ENCODE measurements at regions not wholly inside any gene's neighbourhood (a gene's known extent, or its start where the extent isn't known, plus 50 kb on each side); places are given as distances from the start of the nearest gene placed in this dataset.

DNA sequence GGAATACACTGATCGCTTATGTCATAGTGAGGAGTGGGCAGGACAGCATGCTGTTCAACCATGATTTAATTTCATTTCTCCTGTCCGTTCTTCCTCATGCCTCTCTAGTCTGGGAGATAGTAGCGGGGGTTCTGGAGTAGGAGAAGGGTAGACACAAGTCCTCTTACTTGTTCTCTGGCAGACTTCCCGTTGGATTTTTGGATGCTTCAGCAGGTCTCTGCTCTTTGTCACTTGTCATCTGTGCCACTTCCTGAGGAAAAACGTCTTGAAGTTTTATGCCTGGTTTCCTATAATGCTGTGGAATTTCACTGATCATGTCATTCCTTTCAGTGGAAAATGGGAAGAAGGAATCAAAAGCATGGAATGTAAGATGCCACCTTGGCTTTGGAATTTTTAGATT lies 154.7 kb downstream of the GATB start:
- no peak for DNase-seq (ENCODE audit: low spot score)

DNA sequence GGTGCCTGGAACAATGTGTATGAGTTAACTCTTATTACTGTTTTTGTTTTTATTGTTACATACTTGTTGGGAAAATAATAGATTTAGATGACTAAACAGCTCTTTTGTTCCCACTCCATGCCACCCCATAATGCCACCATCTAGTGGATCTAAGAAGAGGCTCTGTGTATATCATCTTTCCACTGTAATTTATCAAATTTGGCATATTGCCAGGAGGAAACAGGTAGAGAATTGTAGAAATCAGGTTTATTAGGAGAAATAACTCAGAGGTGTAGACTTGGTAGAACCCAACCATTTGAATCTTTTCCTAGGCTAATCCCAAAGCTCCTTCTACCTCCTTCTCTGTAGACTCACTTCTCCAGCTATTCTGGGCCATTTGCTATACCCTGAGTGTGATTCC lies 150.6 kb downstream of the GATB start:
- DNase-seq (ENCODE audit: low spot score) = no peak

DNA sequence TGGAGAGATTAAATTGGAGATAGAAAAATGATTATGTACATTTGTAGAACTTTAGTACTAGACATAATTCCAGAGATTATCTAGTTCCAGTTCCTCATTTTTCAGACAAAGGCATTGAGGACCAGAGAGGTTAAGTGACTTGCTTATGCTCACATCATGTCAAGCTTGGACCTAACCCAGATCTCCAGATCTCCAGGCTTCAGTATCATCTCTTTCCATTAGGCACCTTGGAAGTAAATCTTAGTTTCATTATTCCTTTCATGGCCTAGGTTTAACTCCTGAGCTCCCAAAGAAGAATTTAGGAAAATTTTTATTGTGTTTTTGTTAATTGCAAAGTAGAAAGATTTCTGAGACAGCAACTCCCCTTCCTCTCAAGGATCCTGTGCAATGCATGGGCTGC lies 148.8 kb downstream of the GATB start:
- no peak for DNase-seq (ENCODE audit: low spot score)

DNA sequence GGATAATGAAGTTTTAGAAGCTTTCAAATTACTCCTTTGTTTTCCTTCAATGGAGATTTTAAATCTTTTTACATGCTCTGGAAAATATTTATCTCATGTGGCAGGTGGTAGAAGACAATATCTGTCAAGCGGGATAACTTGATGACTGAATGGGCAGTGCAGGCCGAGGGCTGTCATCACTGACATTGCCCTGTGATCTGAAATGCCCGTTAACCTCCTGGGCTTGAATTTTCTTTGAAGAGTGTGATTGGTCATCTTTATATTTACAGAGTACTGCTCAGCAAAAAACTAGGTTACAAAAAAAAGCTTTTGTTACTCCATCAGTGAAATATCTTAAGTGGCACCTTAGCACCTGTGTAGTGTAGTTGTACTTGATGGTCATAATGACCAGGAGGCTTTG lies 147.5 kb downstream of the GATB start:
- no peak for DNase-seq (ENCODE audit: low spot score)

DNA sequence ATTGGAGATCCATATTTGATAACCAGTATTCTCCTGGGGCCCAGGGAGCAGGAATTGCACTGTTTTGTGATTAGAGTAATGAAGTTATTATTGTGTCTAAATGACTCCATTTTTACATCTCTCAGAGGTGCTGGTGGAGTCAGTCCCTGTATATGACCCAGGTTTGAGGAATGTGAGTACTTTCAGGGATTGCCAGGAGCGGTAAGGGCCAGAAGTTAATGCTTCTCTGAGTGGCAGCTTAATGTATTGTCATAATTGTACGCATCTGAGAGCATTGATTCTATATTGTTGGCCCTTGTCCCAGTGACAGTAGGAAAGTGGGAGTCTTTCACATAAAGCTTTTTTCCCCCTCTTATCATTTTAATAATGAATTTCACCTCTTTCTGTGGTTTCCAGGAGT lies 146.2 kb downstream of the GATB start:
- DNase-seq (ENCODE audit: low spot score) = no peak

DNA sequence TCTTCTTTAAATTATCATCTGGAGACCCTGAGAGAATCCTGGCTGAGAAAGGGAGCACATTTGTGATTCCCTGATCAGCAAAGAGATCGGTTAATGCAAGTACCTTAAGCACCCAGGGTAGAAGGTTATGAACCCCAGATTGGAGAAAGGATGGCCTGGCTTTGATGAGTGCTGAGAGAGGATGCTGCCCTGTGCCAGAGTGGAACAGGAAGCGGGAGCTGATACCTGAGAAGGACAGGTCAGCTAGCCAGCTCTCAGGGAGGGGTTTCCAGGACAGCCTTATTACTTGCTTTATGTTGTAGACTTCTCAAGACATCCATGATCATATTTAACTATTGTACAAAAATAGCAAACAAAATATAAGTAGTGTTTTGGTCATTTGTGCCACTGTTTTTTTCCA lies 141.9 kb downstream of the GATB start:
- no peak for DNase-seq (ENCODE audit: low spot score)

DNA sequence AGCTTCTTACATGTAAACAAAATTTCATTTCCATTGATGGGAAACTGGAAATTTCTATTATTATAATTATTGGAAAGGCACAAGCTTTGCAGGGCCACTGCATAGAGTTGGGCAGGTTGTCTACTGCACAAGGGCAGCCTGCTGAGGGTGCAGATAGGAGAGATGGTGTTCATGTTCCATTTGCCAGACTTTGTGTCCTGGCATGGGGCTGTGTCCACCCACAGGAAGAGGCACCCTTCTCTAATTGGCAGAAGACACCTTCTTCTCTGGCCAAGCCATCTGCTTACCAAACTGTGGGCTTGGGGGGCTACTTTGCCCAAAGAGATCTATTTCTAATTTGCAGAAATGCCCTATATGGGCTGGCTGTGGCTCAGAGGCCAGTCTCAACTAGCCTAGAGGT lies 140.7 kb downstream of the GATB start:
- DNase-seq (ENCODE audit: low spot score) = no peak

Data from AG20443 (cell line).